GM10266 (cell line): ENCODE measurements at regions not wholly inside any gene's neighbourhood (a gene's known extent, or its start where the extent isn't known, plus 50 kb on each side); places are given as distances from the start of the nearest gene placed in this dataset.

ENCODE experiments used
- DNase-seq: peaks from one replicate; pipeline ENCODE4 v3.0.0; 2012; ENCODE audit errors: extremely low spot score
- CTCF ChIP-seq: IDR thresholded peaks from 2 replicates; pipeline ENCODE4 v1.5.1; 2012; ENCODE audit warnings: mild to moderate bottlenecking, low read depth; ENCODE audit not compliant: control insufficient read depth, insufficient read depth; ENCODE audit errors: missing control alignments

- no peak for TF ChIP-seq CTCF
- DNase-seq, result no peak
These were observed 209.3 kb upstream of the PKN2 start for GRCh38 chr1:88474555-88475304.

GRCh38 chr1:88484881-88485280, 199.2 kb upstream of the PKN2 start:
- no peak for TF ChIP-seq CTCF
- DNase-seq, result no peak

- DNase-seq, result no peak
- TF ChIP-seq CTCF, result no peak
These were observed 195.8 kb upstream of the PKN2 start for GRCh38 chr1:88488237-88488636.

- DNase-seq, result no peak
- no peak for TF ChIP-seq CTCF
These were observed 193.4 kb upstream of the PKN2 start for GRCh38 chr1:88490676-88491075.

- no peak for DNase-seq
- TF ChIP-seq CTCF, result no peak
These were observed 184.4 kb upstream of the PKN2 start for GRCh38 chr1:88499671-88500070.

GRCh38 chr1:88502886-88503285, 181.2 kb upstream of the PKN2 start:
- TF ChIP-seq CTCF, result no peak
- DNase-seq, result no peak

- no peak for TF ChIP-seq CTCF
- DNase-seq, result no peak
These were observed 180.4 kb upstream of the PKN2 start for GRCh38 chr1:88503646-88504045.
